GM21360 (cell line): ENCODE measurements at regions not wholly inside any gene's neighbourhood (a gene's known extent, or its start where the extent isn't known, plus 50 kb on each side); places are given as distances from the start of the nearest gene placed in this dataset.
"Not testable (repeated sequence)": the region's sequence is repeated elsewhere in the genome, so short reads cannot be mapped to it uniquely, and the experiment has no call there.

Experiments
- ATAC-seq: cut with Tn5 transposase; IDR thresholded peaks from one replicate; pipeline ENCODE4 v1.9.1; 2021; ENCODE audit warnings: mild to moderate bottlenecking, moderate library complexity; ENCODE audit not compliant: unreplicated experiment

DNA sequence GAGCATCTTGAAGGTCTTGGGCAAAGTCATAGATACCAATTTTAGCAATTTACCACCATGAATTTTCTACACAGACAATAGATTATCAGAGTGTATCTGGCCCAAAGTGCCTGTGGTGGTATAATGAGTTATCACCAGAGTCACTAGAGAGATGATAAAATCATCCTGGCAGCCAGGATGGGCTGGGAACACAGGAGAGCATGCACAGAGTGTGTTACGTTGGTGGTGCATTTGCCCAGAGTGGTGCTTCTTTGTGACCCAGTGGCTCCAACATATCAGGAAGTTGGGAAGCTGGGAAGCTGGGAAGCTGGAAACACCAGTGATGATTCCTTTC lies 236.7 kb upstream of the PROX1 start:
- ATAC-seq: no peak

DNA sequence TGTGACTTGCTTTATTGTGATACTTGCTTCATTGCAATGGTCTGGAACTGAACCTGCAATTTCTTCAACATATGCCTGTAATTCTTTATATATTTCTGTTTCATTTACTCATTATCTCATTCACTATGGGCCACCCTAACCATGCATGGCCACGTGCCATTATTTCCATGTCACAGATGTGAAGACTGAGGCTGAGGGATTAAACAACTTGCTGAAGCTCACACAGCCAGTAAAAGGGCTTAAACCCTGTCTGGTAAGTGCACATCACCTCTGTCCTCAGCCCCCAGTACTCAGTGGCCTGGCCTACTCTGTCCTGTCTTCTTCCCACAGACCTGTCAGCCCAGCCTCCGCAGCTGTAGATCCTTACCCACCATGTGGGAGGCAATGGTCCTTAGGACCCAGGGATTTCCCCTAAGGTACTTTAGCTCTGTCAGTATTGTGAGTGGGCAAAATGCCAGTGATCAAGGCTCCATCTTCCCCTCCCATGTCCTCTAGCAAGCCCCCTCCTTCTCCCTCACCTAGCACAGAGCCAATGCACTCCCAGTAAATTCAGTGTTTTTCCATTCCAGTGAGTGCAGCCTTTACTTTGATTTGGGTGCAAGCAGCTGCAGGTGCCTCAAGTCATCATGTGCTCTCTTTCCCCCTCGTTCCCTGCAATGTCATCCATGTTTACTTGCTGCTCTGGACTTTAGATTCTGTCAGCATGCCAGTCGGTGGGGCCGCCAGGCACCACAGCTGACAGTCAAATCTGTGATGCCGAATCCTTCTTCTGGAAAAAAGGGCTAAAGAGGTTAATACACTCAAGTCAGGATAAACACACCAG lies 228.2 kb upstream of the PROX1 start:
- no peak for ATAC-seq

DNA sequence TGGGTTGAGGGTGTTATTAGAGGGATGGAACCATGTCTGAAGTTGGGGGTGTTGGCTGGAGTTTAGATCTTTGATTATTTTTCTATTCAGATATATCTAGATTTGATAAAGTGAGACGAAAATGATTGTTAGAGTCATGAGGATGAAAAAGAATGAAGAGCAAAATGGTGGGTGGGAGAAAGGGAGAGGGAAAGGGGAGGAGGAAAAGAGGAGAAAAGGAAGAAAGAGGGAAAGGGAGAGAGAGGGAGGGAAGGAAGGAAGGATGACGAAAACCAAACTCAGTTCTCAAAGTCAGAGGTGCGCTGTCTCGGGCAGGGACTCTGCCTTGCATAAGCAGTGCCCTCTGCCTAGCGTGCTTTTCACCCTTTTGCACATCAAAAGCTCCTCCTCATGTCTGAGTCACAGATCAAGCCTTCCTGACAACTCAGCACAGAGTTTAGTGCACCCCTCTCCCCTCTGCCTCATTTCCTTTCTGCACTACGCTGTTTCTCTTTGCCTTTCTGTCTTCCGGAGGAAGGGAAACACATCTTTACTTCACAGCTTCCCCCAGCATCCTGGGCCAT lies 225.8 kb upstream of the PROX1 start:
- no peak for ATAC-seq

DNA sequence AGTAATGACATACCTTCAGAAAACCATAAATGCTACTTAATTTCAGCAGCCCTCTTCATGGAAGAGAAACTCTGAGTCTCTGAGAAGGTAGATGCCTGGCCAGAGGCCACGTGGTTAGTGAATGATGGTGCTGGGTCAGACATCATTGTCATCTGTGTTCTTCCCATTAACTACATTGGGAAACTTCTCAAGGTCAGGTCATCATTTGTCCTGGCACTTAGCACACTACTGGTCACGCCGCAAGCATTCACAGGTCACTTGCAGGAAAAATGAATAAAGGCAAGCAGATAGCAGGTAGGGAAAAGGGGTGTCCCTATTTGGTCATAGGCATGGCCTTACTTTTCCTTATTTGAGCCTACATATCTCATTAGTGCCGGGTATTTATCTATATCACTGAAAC lies 220.1 kb upstream of the PROX1 start:
- no peak for ATAC-seq

DNA sequence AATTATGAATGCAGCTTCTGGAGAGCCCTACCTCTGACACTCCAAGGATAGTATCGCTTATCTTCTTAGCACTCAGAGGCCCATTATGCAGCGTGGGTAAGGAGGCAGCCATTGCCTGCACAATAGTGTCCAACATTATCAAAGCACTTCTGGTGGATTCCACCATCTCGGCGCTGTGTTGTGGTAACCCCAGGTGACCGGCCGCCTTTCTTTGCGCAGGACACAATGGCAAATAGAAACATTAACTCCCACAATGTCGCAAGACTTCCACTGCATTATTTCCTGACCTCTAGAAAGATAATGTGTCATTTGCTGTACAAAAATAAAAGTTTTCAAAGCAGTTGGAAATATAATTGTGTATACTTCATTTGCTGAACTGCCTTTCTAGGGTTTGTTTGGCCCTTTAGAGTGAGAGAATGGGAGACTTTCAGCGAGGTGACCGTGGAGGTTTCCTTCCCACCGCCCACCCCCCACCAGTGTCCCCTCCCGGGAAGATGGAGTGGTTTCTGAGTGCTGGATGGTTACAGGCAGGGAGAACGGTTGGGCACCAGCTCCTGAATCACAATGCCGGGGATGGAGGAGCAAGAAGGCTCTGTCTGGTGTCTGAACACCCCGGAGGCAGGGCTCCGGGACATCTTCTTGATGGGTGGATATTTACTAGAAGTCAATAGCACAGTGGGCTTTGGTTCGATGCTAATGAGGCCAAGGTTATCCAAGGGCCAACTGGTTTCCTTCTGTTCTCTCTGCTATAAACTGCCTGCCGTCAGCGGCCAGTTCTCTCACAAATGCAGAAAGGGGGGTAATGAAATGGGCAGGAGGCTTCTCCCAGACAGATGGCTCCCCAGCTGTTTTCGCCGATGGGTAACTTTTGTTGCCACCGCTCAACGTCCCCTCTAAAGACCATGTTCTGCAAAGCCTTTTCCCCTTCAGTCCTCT lies 215.4 kb upstream of the PROX1 start:
- no peak for ATAC-seq

DNA sequence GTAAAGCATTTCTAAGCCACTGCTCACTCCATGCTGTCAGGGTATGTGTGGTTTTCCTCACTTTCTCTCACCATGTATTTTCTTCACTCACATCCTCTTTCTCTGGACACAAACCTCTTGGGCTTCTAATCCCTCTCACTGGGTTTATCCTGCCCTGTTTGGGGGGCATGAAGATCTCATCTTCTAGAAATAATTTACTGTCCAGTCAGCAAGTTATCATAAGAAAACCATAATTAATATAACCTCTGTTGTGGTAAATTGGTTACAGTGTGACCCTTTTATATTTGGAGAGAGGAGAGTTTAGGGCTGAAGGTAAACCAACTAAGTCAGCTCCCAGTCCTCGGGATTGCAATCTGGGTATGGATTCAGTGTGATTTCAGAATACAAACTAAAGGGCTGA lies 213.8 kb upstream of the PROX1 start:
- no peak for ATAC-seq

DNA sequence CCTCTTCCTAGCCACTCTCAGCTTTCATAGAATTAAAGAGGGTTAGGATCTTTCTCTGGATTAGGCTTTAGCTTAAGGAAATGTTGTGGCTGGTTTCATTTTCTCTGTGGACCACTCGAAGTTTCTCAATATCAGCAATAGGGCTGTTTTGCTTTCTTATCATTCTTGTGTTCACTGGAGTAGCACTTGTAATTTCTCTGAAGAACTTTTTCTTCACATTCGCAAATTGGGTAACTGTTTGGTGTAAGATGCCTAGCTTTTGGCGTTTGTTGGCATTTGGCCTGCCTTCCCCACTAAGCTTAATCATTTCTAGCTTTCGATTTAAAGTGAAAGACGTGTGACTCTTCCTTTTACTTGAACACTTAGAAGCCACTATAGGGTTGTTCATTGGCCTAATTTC lies 210.8 kb upstream of the PROX1 start:
- no peak for ATAC-seq

DNA sequence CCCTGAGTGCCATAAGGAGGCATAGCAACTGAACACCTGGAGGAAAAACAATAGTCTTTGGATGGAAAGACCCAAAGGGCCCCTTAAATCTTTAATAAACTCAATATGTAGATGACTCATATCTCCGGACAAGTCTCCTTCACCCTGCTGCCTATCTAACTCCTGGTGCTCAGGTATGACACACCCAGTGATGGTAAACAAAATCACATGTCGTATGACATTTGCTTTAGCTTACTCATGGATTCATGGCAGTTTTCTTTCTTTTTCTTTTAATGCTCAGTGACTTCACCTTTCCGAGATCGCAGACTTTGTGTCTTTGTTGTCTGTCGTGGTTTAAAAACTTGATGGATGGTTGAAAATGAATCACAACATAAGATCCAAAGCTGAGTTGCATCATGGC lies 208.5 kb upstream of the PROX1 start:
- no peak for ATAC-seq

DNA sequence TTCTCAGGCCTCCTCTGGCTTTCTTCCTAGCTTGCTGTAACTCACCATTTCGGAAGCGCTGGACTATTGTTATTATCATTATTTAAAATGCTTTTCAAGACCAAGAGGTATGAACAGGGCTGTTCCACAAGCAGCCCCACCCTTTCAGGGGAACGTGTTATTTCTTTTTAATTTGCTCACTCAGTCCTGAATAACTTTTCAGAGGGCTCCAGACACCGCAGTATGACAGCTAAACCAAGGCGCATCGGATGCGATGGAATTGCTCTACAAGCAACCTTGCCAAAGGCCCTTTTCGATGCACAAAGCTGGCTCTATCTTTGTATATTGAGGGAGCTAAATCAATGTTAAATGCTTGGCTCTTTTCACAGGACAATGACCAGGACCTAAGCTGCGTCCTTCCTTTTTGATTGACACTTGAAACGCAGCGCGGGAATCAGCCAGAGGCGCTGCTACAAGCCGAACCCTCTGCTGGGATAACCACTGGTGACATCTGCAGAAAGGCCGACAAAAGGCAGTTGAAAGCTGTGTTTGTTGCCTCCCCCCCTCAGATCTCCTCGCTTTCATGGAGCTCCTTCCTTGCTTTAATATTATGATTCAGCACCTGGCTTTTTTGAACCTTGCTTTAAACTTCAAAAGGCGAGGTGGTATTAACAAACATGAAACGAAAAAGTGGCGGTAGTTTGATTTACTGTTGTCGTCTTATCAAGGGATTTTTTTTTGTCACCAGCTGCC lies 204.7 kb upstream of the PROX1 start:
- ATAC-seq: no peak

DNA sequence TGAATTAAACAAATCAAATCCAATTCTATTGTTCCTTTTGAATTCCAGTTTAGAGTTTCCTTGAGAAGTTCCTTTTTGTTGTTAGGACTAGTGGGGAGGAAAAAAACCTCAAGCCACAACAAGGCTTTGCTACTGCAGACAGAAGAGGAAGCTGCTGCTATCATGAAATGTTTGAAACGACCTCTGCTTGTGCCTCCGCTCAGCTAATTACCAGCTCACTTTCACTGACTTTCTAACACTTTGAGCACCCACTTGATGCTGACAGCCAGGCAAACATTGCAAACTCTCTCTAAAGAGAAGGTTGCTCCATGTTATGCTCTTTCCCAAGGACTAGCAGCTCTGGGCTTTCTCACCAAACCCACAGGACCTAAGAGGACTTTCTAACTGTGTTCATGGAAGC lies 203.9 kb upstream of the PROX1 start:
- ATAC-seq: no peak

DNA sequence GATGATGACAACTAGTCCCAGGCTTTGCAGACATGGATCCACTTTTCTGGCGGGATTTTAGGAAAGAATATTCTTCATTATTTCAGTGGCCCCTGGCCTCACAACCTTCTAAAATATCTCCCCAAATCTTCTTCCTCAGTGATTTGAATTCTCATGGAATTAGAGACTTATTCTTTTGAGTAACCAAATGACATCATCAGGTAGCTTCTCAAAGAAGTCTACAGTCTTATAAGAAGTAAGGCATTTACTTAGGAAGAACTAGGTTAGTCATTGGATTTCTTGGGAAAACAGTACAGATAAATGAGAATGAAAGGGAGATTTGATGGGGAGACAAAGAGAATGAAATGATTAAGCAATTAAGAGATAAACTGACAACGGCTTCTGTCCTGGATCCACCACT lies 201.1 kb upstream of the PROX1 start:
- no peak for ATAC-seq

DNA sequence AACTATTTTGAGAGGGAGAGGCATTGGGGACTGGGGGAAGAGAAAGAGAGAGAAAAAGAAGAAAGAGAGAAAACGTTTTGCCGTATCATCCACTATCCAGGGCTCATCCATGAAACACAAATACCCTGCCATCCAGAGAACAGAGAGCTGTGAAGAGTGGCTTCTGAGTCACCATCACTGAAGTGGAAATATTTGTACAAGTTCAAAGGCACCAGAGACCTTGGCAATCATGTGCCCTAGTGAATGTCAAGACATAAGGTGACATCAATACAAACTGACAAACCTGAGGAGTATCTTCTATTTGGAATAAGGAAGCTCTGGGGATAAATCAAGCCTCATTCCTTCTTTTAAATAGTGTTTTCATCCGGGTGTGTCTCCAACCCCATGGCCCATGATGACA lies 197.2 kb upstream of the PROX1 start:
- no peak for ATAC-seq

DNA sequence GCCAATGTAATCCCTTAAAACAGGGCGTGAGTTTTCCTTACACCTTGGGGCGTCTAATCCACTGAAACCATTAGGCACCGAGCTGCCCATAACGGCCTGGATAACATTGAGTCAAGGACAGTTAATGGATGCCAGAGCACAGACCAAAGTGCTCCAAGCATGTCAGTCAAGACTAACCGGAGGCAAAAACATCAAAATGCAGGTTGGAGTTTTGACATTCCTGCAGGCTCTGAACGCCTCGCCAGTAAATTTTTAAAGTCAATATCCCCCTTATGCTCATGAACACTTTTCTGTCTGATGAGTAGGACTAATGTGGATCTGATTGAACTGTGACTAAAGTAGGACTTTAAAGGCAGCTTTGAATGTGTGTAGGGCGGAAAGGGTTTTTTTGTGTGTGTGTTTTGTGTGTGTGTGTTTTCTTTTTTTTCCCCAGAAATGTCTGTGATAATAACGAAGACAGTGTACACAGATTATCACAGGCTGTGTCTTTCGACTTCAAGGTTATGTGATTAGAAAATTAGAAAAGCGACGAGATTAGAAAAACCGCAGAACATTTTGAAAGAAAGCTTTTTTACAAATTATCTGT lies 194.2 kb upstream of the PROX1 start:
- ATAC-seq: no peak

DNA sequence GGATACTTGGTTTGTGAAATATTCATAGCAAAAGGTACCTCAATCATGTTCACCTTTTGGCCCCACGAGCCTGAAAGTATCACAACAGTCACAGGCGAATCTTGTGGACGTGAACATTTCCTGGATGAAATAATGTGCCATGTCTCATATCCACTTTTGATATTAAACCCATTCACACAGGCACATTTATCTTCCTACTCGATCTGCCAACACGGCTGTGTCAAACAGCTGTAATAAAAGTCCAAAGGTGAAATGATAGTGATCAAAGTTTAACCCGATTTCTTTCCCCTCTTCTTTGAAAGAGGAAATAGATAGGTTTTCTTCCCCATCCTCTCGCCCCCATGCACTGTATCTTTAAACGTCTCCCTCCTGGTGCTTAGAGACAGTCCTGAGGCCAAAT lies 191.2 kb upstream of the PROX1 start:
- ATAC-seq: no peak

DNA sequence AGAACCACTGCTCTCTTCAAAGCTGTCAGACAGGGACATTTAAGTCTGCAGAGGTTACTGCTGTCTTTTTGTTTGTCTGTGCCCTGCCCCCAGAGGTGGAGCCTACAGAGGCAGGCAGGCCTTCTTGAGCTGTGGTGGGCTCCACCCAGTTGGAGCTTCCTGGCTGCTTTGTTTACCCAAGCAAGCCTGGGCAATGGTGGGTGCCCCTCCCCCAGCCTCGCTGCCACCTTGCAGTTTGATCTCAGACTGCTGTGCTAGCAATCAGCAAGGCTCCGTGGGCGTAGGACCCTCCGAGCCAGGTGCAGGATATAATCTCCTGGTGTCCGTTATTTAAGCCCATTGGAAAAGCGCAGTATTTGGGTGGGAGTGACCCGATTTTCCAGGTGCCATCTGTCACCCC lies 179.5 kb upstream of the PROX1 start:
- ATAC-seq: not testable (repeated sequence)

DNA sequence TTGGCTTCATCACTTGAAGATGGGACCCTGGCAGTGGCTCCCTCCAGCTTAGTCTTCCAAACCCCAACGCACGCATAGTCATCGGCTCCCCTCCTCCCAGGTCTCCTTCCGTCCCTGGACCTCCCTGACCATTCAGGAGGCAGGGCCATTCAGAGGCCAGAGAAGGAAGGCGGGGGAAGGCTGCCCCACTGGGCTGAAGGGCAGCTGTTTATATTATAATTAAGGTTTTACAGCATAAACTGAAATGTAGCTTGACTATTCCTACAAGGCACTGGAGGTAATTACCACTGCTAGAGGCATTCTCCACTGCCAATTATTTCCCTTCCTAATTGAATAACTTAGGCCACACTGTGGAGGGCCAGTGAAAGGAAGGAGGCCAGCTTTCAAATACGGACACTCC lies 170.6 kb upstream of the PROX1 start:
- no peak for ATAC-seq

DNA sequence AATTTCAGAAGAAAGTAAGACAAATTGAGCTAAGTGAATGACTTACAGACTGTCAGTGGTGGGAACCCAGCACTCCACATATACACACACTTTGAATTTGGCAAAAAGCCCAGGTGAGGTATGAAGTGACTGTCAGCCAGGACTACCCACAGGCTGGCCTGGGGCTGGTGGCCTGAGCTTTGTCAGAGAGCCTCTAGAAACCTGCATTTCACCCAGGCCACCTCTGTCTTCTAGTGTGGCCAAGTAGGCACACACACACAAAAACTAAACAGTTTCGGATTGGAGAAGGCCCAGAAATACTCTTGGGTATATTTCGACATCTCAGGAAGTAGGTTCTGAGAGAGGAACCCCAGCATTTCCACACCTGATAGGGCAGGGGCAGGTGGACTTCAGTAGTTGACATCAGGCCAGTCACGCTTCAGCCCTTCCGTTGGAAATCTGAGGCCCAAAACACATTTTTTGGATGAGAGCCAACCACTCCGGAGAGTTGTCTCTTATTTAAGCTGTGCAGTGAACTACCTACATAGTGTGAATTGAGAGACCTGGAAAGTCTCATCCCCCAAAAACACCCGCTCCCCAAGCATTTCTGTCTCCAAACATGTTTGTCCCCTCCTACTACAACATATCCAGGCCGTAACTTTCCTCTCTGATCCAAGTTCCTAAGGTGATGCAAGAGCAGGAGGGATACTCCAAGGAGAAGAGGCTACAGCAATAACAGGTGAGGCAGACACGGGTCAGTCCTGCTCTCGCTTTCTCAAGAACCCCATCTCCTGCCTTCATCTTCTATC lies 167.2 kb upstream of the PROX1 start:
- ATAC-seq: no peak

DNA sequence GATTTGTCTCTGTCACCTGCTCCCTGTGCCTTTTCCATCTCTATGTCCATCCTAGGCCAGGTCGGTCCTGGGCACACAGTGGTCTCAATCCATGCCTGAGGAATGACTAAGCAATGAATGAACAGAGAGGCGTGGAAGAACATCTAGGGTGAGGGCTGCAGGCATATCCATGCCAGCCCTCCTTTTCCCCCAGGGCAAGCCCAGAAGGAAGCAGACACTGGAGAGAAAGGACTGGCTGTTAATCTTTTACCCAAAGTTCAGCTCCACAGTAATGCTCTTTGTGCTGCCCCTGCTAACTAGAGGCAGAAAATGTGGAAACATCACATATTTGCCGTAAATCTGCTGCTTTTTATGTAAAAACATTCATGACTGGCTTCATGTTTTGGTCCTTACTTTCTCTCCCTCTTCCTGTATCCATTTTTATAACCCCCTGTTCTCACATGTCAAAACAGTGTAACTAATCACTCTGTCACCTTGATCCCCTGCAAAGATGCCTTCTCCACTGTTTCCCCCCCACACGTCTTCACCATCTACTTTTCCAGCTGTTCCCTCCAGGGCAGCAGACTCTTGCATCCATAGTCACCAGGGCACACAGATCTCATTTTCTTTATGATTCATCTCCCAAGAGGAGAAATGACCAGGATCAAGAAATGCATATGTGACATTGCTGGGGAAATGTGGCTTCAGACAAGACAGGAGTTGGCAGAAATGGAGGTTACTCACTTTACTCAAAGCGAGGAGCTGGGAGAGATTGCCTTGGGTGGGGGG lies 166.4 kb upstream of the PROX1 start:
- ATAC-seq: no peak

DNA sequence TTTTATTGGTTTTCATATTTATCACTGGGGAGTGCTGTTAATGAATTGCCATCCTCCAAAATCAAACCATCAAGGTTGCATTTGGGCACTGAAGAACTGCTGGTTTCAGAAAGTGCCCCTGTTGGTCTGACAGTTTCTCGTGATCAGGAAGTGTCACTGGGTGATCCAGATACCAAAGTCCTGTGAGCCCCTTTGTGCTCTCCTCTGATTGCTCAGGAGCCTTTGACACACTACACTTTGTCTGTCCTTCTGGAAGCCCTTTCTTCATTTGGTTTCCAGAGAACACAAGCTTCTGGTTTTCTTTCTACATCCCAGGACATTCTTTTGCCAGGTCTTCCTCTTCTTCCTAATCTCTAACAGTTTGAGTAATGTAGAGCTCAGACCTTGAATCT lies 165.8 kb upstream of the PROX1 start:
- ATAC-seq: no peak
